Gastrocnemius medialis (tissue), 4 donors: ENCODE measurements at regions not wholly inside any gene's neighbourhood (a gene's known extent, or its start where the extent isn't known, plus 50 kb on each side); places are given as distances from the start of the nearest gene placed in this dataset.
"Not testable (repeated sequence)": the region's sequence is repeated elsewhere in the genome, so short reads cannot be mapped to it uniquely, and the experiment has no call there.

Source experiments
- ATAC-seq, 2 donors: fragments of 150-250 bp; one replicate each; pipeline ENCODE4 v1.9.1; 2016
- DNase-seq, 2 donors: peaks; one replicate each; pipeline ENCODE4 v3.0.0-alpha.2; 2019
- H3K27ac ChIP-seq, 4 donors: fragments of 200-600 bp; sonication (generic); 1 replicate in 1 of 4; 2 replicates in 3 of 4; pipeline ENCODE4 v1.5.1; 2016 to 2018; ENCODE audit warnings: mild to moderate bottlenecking in 2 of 4, moderate library complexity in 1 of 4
- H3K27me3 ChIP-seq, 3 donors: fragments of 200-600 bp; sonication (generic) in 2 of 3; 1 replicate in 1 of 3; 2 replicates in 2 of 3; pipeline versions ENCODE4 v1.5.1 to v1.6.0; 2016 to 2019; ENCODE audit warnings: mild to moderate bottlenecking in 1 of 3, moderate library complexity in 1 of 3
- H3K36me3 ChIP-seq, 2 donors: fragments of 200-600 bp; sonication (generic) in 1 of 2; one replicate each; pipeline ENCODE4 v1.5.1; 2017 to 2018
- H3K4me1 ChIP-seq, 2 donors: fragments of 200-600 bp; sonication (generic) in 1 of 2; one replicate each; pipeline ENCODE4 v1.5.1; 2016 to 2017; ENCODE audit warnings: mild to moderate bottlenecking in 2 of 2
- H3K4me3 ChIP-seq, 4 donors: fragments of 200-600 bp; sonication (generic) in 3 of 4; 1 replicate in 1 of 4; 2 replicates in 3 of 4; pipeline ENCODE4 v1.5.1; 2016 to 2019; ENCODE audit warnings: mild to moderate bottlenecking in 2 of 4
- H3K9me3 ChIP-seq, 3 donors: fragments of 200-600 bp; sonication (generic) in 2 of 3; 1 replicate in 1 of 3; 2 replicates in 2 of 3; pipeline ENCODE4 v1.5.1; 2016 to 2019
- POLR2A ChIP-seq, 2 donors: fragments of 450-650 bp; IDR thresholded peaks; one replicate each; pipeline ENCODE4 v1.6.1; 2017; ENCODE audit warnings: antibody characterized with exemption in 2 of 2, mild to moderate bottlenecking in 2 of 2, moderate library complexity in 2 of 2
- in situ Hi-C, 4 donors: fragments of 200-750 bp; cut with MboI; loops; one replicate each; pipeline versions ENCODE4 v1.15.0 to v1.8.0; 2017; ENCODE audit warnings: low sequenced_read_pairs in 4 of 4
- intact Hi-C: fragments of 100-400 bp; cut with DNase I; formaldehyde crosslinking; loops from one replicate; pipeline ENCODE4 v1.15.1; 2023; ENCODE audit warnings: low total_unique reads
- TF ChIP-seq, protein P1 (sequence below), 5 experiments: fragments of 450-650 bp in 3 of 5; fragments of 200-600 bp in 2 of 5; sonication (generic) in 2 of 5; IDR thresholded peaks in 4 of 5; conservative IDR thresholded peaks in 1 of 5; 1 replicate in 4 of 5; 2 replicates in 1 of 5; pipeline ENCODE4 v1.5.1; 2016 to 2019; ENCODE audit warnings: antibody characterized with exemption in 5 of 5, mild to moderate bottlenecking in 3 of 5, moderate library complexity in 3 of 5

DNA sequence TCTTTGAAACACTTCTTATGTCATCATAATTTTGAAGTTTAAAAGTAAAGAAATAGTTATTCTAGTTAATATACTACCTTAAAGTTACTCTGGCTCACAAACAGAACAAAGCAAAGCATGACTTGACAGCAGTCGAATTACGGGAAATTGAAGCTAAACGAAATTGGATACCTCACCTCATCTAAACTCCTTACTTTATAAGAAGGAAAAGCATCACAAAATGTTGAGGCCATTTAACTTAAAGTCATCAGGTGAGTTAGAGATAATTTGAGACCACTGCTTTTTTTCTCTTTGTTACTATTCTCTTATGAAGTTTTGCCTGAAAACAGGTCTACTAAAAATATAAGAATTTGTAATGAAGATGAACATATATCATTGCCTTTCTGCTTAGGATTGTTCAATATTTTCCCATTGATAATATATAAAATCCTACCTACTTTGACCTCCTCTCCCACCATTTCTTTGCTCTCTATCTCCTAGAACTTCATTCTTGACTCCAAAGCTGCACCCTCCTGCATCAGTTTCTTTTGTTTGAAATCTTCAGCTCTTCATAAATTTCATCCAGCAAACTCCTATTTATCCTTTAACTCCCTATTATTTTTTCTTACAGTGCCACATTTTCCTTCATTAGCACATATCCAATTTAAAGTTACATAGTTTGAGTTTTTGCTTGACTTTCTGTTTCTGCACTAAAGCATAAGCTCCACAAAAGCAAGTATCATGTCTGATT, 510.7 kb upstream of the ZNF337 start:
- intact Hi-C loops: no loop called here
- Histone ChIP-seq H3K4me3 (no peak overlapping the region), H3K9me3 (no peaks in the 10 kb centered on the region), H3K4me1 (peaks cover 0 to 7% of the 10 kb centered on the region in 2 donors), H3K36me3 (no peaks in the 10 kb centered on the region), H3K27me3 (peaks cover 21 to 50% (median 34%) of the 10 kb centered on the region in 3 donors), H3K27ac (no peak overlapping the region)
- ATAC-seq (no peak), DNase-seq (no peak)
- TF ChIP-seq, protein P1, sequence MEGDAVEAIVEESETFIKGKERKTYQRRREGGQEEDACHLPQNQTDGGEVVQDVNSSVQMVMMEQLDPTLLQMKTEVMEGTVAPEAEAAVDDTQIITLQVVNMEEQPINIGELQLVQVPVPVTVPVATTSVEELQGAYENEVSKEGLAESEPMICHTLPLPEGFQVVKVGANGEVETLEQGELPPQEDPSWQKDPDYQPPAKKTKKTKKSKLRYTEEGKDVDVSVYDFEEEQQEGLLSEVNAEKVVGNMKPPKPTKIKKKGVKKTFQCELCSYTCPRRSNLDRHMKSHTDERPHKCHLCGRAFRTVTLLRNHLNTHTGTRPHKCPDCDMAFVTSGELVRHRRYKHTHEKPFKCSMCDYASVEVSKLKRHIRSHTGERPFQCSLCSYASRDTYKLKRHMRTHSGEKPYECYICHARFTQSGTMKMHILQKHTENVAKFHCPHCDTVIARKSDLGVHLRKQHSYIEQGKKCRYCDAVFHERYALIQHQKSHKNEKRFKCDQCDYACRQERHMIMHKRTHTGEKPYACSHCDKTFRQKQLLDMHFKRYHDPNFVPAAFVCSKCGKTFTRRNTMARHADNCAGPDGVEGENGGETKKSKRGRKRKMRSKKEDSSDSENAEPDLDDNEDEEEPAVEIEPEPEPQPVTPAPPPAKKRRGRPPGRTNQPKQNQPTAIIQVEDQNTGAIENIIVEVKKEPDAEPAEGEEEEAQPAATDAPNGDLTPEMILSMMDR (IDR thresholded peaks at IDR 0.05 in 4 of 5, conservative IDR thresholded peaks at IDR 0.05 in 1 of 5): no peak
- no peak for TF ChIP-seq POLR2A (IDR thresholded peaks at IDR 0.05)
- in situ Hi-C loops: no loop called here

DNA sequence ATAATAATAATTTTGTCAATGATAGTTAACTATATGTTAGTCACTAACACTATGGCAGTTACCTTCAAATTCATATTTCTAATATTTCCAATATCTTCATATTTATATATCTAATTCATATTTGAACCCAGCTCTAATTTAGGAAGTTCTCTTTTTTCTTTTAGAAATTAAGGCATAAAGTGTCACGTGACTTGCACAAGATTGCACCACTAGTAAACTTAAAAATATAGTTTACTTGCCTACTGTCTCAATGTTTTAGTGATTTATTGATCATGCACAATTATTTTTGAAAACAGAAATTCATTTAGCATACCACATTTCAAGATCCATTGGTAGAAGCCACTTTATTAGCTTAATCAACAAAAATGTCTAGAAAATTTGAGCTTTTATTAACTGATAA, 508.7 kb upstream of the ZNF337 start:
- TF ChIP-seq, protein P1 (IDR thresholded peaks at IDR 0.05 in 4 of 5, conservative IDR thresholded peaks at IDR 0.05 in 1 of 5): no peak
- no peak for TF ChIP-seq POLR2A (IDR thresholded peaks at IDR 0.05)
- in situ Hi-C loops: no loop called here
- intact Hi-C loops: no loop called here
- ATAC-seq: no peak
- Histone ChIP-seq H3K4me1 (peaks cover 0 to 7% of the 10 kb centered on the region in 2 donors), H3K27me3 (peaks cover 21 to 49% (median 34%) of the 10 kb centered on the region in 3 donors), H3K9me3 (no peaks in the 10 kb centered on the region), H3K4me3 (no peak overlapping the region), H3K27ac (no peak overlapping the region), H3K36me3 (no peaks in the 10 kb centered on the region)
- DNase-seq: no peak

DNA sequence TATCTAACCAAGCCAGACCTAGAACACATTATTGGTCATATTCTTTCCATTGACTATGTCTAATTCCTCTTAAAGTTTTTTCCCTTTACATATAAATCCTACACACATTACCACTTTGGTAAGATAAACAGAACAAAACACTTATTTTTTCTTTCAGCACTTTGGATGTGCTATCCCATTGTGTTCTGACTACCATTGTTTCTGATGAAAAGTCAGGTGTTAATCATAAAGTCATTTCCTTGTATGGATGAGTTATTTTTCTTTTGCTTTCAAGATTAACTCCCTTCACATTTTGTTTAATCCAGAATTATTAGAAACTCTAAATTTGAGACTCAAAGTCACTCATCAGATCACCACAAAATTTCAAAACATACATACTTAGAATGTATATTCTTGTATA, 504.4 kb upstream of the ZNF337 start:
- H3K9me3 ChIP-seq, DNase-seq, H3K4me3 ChIP-seq, in situ Hi-C loops, H3K4me1 ChIP-seq, intact Hi-C loops, H3K27ac ChIP-seq, H3K36me3 ChIP-seq, ATAC-seq, H3K27me3 ChIP-seq: not testable (repeated sequence)

DNA sequence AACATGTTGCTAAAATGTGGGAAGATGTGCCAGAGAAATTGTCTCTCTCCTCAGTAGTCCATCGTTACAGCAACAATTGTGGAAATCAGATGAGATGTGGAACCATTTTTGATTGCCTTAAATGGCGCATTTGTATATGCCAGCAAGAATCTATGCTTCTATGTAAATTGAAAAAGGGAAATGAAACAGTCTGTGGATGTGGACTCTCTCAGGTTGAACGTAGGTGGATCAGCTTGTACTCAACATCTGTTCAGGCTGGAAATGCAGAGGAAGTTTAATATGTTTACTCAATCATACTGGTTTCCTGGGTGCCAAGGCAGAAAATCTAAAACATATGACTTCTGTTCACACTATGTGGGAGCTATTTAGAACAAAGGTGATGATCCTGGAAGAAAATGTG, 490.7 kb upstream of the ZNF337 start:
- in situ Hi-C loops, H3K36me3 ChIP-seq, H3K4me3 ChIP-seq, intact Hi-C loops, H3K4me1 ChIP-seq, DNase-seq, H3K9me3 ChIP-seq, H3K27ac ChIP-seq, H3K27me3 ChIP-seq, ATAC-seq: not testable (repeated sequence)

DNA sequence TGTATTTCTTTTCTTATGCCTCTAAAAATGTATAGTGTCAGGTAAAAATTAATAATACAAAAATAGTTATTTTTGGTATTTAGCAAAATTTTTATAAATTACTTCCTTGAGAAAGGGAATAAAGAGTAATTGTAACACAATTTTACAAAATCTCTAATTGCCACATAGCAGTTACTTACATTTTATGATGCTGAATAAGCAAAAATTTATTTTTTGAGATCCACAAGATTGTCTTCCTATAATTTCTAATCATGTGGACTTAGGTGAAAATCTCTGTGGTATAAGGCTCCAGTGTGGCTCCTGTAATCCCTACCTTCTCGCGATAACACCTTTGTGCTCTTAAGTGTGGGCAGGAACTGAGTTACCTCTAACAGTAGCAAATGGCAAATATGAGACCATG, 487.1 kb upstream of the ZNF337 start:
- in situ Hi-C loops, H3K27me3 ChIP-seq, H3K4me1 ChIP-seq, H3K36me3 ChIP-seq, H3K4me3 ChIP-seq, H3K27ac ChIP-seq, ATAC-seq, H3K9me3 ChIP-seq, DNase-seq, intact Hi-C loops: not testable (repeated sequence)

DNA sequence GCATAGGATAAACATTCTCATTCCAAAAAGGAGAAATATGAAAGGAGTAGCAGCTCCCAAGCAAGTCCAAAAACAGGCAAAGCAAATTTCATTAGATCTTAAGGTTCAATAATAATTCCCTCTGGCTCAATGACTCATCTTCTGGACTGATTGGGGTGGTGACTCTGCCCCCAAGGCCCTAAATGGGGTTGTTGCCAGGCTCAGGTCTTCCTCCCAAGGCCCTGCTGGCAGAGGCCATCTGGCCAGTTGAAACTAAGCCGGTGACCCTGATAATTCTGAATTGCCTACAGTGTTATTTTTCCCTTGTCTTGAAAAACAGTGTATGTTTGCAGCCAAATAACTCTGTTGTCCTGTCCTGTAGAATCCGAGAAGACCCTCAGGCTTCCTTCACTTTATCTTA, 484.7 kb upstream of the ZNF337 start:
- in situ Hi-C loops, intact Hi-C loops: not testable (repeated sequence)

DNA sequence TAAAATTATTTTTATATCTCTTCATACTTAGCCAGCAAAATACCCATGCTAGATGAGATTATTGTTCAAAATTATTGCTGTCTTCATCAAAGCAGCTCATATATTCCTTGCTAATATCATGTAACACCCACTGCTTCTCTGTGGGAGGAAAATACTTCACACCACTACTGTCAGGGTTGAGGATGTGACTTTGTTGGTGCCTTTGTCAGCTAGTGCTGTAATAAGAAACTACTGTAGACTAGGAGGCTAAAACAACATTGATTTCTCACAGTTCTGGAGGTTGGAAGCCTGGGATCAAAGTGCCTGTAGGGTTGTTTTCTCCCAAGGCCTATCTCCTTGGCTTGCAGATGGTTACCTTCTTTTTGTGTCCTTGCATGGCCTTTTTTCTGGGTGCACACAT, 475.2 kb upstream of the ZNF337 start:
- ATAC-seq, H3K4me1 ChIP-seq, intact Hi-C loops, H3K4me3 ChIP-seq, H3K36me3 ChIP-seq, in situ Hi-C loops, H3K27ac ChIP-seq, DNase-seq, H3K9me3 ChIP-seq, H3K27me3 ChIP-seq: not testable (repeated sequence)

More for the DNA sequence above, 484.7 kb upstream of the ZNF337 start:
- not testable (repeated sequence) for H3K27me3 ChIP-seq, H3K9me3 ChIP-seq, H3K36me3 ChIP-seq, ATAC-seq, DNase-seq, H3K4me3 ChIP-seq, H3K27ac ChIP-seq, H3K4me1 ChIP-seq
